ENCODE measurements at regions not wholly inside any gene's neighbourhood (a gene's known extent, or its start where the extent isn't known, plus 50 kb on each side); places are given as distances from the start of the nearest gene placed in this dataset.

DNA sequence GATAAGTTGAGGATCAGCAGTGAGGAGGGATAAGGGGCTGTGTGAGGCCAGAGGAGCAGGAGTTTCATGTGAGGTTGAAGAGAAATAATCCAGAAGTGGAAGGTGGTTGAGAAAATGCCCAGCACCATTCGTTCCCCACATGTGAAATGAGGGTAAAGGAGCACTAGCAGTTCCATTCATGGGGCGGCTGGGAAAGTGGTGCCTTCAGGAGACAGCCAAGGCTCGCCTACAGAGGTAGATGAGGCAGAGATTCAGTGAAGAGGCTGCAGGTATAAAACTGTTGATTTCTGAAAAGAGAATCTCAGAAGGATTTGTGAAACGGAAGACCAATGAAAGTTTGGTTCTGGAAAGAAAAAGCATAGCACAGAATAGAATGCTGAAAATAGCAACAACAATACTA, 272.6 kb downstream of the MSX2 start:
- TF ChIP-seq, protein P1, sequence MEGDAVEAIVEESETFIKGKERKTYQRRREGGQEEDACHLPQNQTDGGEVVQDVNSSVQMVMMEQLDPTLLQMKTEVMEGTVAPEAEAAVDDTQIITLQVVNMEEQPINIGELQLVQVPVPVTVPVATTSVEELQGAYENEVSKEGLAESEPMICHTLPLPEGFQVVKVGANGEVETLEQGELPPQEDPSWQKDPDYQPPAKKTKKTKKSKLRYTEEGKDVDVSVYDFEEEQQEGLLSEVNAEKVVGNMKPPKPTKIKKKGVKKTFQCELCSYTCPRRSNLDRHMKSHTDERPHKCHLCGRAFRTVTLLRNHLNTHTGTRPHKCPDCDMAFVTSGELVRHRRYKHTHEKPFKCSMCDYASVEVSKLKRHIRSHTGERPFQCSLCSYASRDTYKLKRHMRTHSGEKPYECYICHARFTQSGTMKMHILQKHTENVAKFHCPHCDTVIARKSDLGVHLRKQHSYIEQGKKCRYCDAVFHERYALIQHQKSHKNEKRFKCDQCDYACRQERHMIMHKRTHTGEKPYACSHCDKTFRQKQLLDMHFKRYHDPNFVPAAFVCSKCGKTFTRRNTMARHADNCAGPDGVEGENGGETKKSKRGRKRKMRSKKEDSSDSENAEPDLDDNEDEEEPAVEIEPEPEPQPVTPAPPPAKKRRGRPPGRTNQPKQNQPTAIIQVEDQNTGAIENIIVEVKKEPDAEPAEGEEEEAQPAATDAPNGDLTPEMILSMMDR (conservative IDR thresholded peaks at IDR 0.05; ENCODE audit: low read depth, low read length) = no peak
- TF ChIP-seq EZH2 (IDR thresholded peaks at IDR 0.05; ENCODE audit: low read length, unreplicated experiment) = no peak
